PC-3 (cell line): ENCODE measurements at regions not wholly inside any gene's neighbourhood (a gene's known extent, or its start where the extent isn't known, plus 50 kb on each side); places are given as distances from the start of the nearest gene placed in this dataset.

Experiments
- ATAC-seq: fragments of 200-7000 bp; cut with Tn5 transposase; 2 replicates; pipeline ENCODE4 v1.9.1; 2020; ENCODE audit warnings: mild to moderate bottlenecking, moderate library complexity
- BruUV-seq: library from RNA; stranded (reverse); fragments of 400-500 nt; replicated peaks from 2 replicates; lab custom pipeline; 2021; lab: Mats Ljungman, UMichigan
- CTCF ChIA-PET: fragments of 300-600 bp; sonication (Branson Sonifier 250); formaldehyde crosslinking; loops from one replicate; lab custom pipeline; 2022; ENCODE audit warnings: antibody characterized with exemption; lab: Charles Lee
- POLR2A ChIA-PET: fragments of 300-600 bp; sonication (Branson Sonifier 250); formaldehyde crosslinking; loops from one replicate; lab custom pipeline; 2022; ENCODE audit warnings: antibody characterized with exemption; ENCODE audit not compliant: unreplicated experiment; lab: Charles Lee
- DNase-seq: peaks from one replicate; pipeline ENCODE4 v3.0.0-alpha.2; 2015
- H2AFZ ChIP-seq: fragments of 300-600 bp; sonication (generic); 2 replicates; pipeline ENCODE4 v1.6.0; 2016; ENCODE audit warnings: antibody characterized with exemption, low read length
- H3F3A ChIP-seq: fragments of 300-600 bp; sonication (generic); one replicate; pipeline ENCODE4 v1.6.0; 2017; ENCODE audit warnings: antibody characterized with exemption, low read length, control low read depth, mild to moderate bottlenecking; ENCODE audit not compliant: unreplicated experiment
- H3K27ac ChIP-seq: fragments of 300-600 bp; sonication (generic); 2 replicates; pipeline ENCODE4 v1.5.1; 2016; ENCODE audit warnings: mild to moderate bottlenecking, low read length
- H3K27me3 ChIP-seq: fragments of 300-600 bp; sonication (generic); 2 replicates; pipeline ENCODE4 v1.6.1; 2016; ENCODE audit warnings: low read length, mixed read lengths
- H3K36me3 ChIP-seq: fragments of 300-600 bp; sonication (generic); 2 replicates; pipeline ENCODE4 v1.6.1; 2016; ENCODE audit warnings: low read depth, mixed run types, low read length, mixed read lengths
- H3K4me1 ChIP-seq: fragments of 300-600 bp; sonication (generic); 2 replicates; pipeline ENCODE4 v1.5.1; 2016; ENCODE audit warnings: low read length; ENCODE audit not compliant: insufficient read depth
- H3K4me2 ChIP-seq: fragments of 300-600 bp; sonication (generic); 2 replicates; pipeline ENCODE4 v1.6.0; 2016; ENCODE audit warnings: low read length
- H3K4me3 ChIP-seq: fragments of 300-600 bp; sonication (generic); 2 replicates; pipeline ENCODE4 v1.5.1; 2016; ENCODE audit warnings: mild to moderate bottlenecking, low read length, mixed read lengths
- H3K79me2 ChIP-seq: fragments of 300-600 bp; sonication (generic); 2 replicates; pipeline ENCODE4 v1.6.1; 2017; ENCODE audit warnings: low read length, mixed read lengths
- H3K9ac ChIP-seq: fragments of 300-600 bp; sonication (generic); 2 replicates; pipeline ENCODE4 v1.6.0; 2016; ENCODE audit warnings: mild to moderate bottlenecking, low read length
- H3K9me2 ChIP-seq: fragments of 300-600 bp; sonication (generic); replicated peaks from 2 replicates; pipeline ENCODE4 v1.6.1; 2016; ENCODE audit warnings: mixed run types, low read length, mixed read lengths
- H3K9me3 ChIP-seq: fragments of 300-600 bp; sonication (generic); 2 replicates; pipeline ENCODE4 v1.6.1; 2016; ENCODE audit warnings: low read length, mixed read lengths
- H4K20me1 ChIP-seq: fragments of 300-600 bp; sonication (generic); 2 replicates; pipeline ENCODE4 v1.6.1; 2016; ENCODE audit warnings: low read length, mixed read lengths
- EZH2 ChIP-seq: fragments of 300-600 bp; sonication (generic); IDR thresholded peaks from one replicate; pipeline ENCODE4 v1.6.1; 2017; ENCODE audit warnings: antibody characterized with exemption, mild to moderate bottlenecking, low read length; ENCODE audit not compliant: unreplicated experiment
- EZH2phosphoT487 ChIP-seq: fragments of 300-600 bp; sonication (generic); IDR thresholded peaks from 2 replicates; pipeline ENCODE4 v1.6.1; 2018; ENCODE audit warnings: mild to moderate bottlenecking, antibody characterized with exemption, low read length, borderline replicate concordance
- intact Hi-C: fragments of 100-400 bp; cut with micrococcal nuclease; formaldehyde crosslinking; loops from 2 replicates; pipeline ENCODE4 v1.9.0; 2023
- TF ChIP-seq, protein P1 (sequence below): fragments of 300-600 bp; sonication (generic); conservative IDR thresholded peaks from 2 replicates; pipeline ENCODE4 v1.5.1; 2017; ENCODE audit warnings: antibody characterized with exemption, low read depth, mild to moderate bottlenecking, low read length

DNA sequence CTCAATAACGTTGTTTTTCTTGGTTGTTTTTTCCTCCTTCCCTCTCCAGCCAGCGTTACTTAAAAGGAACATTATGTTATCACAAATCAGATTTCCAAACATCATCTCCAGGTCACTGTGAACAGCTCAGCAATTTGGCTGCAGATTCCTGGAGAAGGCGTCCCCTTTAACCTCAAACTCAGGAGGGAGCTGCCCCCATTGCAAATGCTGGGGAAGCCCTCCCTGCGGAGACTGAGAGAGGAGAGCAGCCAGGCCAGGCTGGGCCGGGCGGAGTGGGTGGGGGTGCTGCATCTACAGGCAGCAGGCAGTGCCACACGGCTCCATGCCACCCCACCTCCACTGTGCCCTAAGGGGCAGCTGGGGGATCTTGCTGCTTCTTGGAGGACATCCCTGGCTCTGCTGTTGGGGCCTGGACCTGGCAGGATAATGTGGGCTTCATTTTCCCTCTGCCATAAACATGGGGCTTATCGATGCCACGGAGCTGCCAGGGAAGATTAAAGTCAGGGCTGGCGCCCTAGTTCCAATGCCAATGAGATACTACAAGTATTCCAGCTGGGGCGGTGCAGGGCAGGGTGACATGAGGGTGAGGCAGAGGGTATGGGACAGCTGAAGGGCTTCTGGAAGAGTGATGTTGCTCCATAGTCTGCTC is 148.8 kb downstream of the PJA1 start:
- no peak overlapping the region for H3K9ac ChIP-seq
- CTCF ChIA-PET, result no interaction called here
- no peaks in the 10 kb centered on the region for H3K9me2 ChIP-seq
- H3K4me2 ChIP-seq, result no peak overlapping the region
- BruUV-seq, result no TSS peak
- intact Hi-C loops, result no loop called here
- ATAC-seq (no peak), DNase-seq (no peak)
- no peaks in the 10 kb centered on the region for H3K79me2 ChIP-seq
- no peaks in the 10 kb centered on the region for H3F3A ChIP-seq
- POLR2A ChIA-PET, result interaction anchor here (0.6 kb wide), 1 partner anchor 188 kb away, joined by 3 read pairs; the partner anchor contains the start of gene EFNB1
- no peak overlapping the region for H3K27ac ChIP-seq
- no peaks in the 10 kb centered on the region for H3K36me3 ChIP-seq
- TF ChIP-seq EZH2phosphoT487 (no peak), EZH2 (no peak)
- TF ChIP-seq, protein P1, sequence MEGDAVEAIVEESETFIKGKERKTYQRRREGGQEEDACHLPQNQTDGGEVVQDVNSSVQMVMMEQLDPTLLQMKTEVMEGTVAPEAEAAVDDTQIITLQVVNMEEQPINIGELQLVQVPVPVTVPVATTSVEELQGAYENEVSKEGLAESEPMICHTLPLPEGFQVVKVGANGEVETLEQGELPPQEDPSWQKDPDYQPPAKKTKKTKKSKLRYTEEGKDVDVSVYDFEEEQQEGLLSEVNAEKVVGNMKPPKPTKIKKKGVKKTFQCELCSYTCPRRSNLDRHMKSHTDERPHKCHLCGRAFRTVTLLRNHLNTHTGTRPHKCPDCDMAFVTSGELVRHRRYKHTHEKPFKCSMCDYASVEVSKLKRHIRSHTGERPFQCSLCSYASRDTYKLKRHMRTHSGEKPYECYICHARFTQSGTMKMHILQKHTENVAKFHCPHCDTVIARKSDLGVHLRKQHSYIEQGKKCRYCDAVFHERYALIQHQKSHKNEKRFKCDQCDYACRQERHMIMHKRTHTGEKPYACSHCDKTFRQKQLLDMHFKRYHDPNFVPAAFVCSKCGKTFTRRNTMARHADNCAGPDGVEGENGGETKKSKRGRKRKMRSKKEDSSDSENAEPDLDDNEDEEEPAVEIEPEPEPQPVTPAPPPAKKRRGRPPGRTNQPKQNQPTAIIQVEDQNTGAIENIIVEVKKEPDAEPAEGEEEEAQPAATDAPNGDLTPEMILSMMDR, result no peak
- H3K4me1 ChIP-seq, result no peaks in the 10 kb centered on the region
- H3K4me3 ChIP-seq, result no peak overlapping the region
- H4K20me1 ChIP-seq, result no peaks in the 10 kb centered on the region
- no peaks in the 10 kb centered on the region for H3K9me3 ChIP-seq
- no peak overlapping the region for H2AFZ ChIP-seq
- H3K27me3 ChIP-seq, result no peaks in the 10 kb centered on the region

DNA sequence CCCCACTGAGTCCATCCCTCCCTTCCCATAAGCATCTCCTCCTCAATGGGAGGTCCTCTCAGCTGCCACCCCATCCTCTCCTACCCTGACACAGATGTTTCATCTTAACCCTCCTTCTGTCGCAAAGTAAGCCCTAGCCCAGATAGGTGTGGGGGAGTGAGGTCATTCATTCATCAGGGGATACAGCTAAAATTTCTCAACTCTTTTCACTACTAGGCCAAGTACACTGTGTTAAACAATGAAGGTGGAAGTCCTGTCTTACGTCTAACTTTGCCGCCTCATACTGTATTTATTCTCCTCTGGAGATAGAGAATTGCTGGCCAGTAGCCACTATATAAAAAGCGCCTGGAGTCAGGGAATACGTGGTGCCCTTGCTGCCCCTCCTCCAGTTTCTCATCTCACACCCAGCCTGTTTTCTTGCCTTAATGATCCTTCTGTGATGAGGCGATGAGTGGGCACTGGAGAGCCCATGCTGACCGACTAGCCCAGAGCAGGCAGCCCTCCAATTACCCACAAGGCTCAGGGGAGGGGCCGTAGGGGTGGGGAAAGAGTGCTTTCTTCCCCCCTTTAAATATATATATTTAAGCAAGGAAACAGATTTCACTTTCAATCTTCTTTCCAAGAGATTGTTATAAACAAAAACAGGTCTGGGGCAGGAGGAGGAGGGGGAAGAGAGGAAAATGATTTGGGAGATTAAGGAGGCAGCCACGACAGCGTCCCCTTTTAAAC is 149.5 kb downstream of the PJA1 start:
- Histone ChIP-seq H3K4me2 (no peak overlapping the region), H3K27me3 (no peaks in the 10 kb centered on the region), H4K20me1 (no peaks in the 10 kb centered on the region), H3K79me2 (no peaks in the 10 kb centered on the region), H3K9ac (no peak overlapping the region), H3K9me3 (no peaks in the 10 kb centered on the region), H3K9me2 (no peaks in the 10 kb centered on the region), H3K4me1 (no peaks in the 10 kb centered on the region), H3K4me3 (no peak overlapping the region), H3K36me3 (no peaks in the 10 kb centered on the region), H2AFZ (no peak overlapping the region), H3K27ac (no peak overlapping the region), H3F3A (no peaks in the 10 kb centered on the region)
- CTCF ChIA-PET, result no interaction called here
- DNase-seq (no peak), ATAC-seq (no peak)
- no TSS peak for BruUV-seq
- POLR2A ChIA-PET, result no interaction called here
- intact Hi-C loops, result no loop called here
- TF ChIP-seq, protein P1, result no peak
- TF ChIP-seq EZH2 (no peak), EZH2phosphoT487 (no peak)

DNA sequence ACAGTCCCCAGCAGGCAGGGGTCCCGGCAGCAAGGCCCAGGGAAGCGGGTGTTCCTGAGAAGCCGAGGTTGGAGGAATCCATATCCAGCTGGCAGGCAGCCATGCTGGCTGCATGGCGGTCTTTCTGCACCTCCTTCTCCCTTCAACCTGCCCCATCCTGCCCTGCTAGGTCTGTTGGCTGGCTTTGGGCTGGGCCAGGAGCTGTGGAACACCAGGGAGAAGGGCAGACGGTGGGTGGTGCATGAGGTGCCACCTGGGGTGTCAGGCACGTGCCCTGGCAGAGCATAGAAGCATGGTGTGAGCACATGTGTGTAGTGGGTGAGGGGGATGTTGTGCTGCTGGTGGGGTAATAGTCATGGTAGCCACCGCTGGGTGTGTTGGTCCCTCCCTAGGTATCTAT is 150.1 kb downstream of the PJA1 start:
- no peaks in the 10 kb centered on the region for H4K20me1 ChIP-seq
- no peak for ATAC-seq
- DNase-seq, result no peak
- intact Hi-C loops, result no loop called here
- BruUV-seq, result no TSS peak
- H3K9ac ChIP-seq, result no peak overlapping the region
- no peak overlapping the region for H3K27ac ChIP-seq
- no peak overlapping the region for H3K4me3 ChIP-seq
- H3K9me2 ChIP-seq, result no peaks in the 10 kb centered on the region
- POLR2A ChIA-PET, result no interaction called here
- no peaks in the 10 kb centered on the region for H3F3A ChIP-seq
- TF ChIP-seq EZH2phosphoT487, result no peak
- no peak for TF ChIP-seq EZH2
- TF ChIP-seq, protein P1, result no peak
- H3K9me3 ChIP-seq, result no peaks in the 10 kb centered on the region
- no peaks in the 10 kb centered on the region for H3K27me3 ChIP-seq
- no peak overlapping the region for H2AFZ ChIP-seq
- no peak overlapping the region for H3K4me2 ChIP-seq
- H3K4me1 ChIP-seq, result no peaks in the 10 kb centered on the region
- CTCF ChIA-PET, result no interaction called here
- H3K36me3 ChIP-seq, result no peaks in the 10 kb centered on the region
- H3K79me2 ChIP-seq, result no peaks in the 10 kb centered on the region
